ENCODE measurements at regions not wholly inside any gene's neighbourhood (a gene's known extent, or its start where the extent isn't known, plus 50 kb on each side); places are given as distances from the start of the nearest gene placed in this dataset.
"Not testable (repeated sequence)": the region's sequence is repeated elsewhere in the genome, so short reads cannot be mapped to it uniquely, and the experiment has no call there.

DNA sequence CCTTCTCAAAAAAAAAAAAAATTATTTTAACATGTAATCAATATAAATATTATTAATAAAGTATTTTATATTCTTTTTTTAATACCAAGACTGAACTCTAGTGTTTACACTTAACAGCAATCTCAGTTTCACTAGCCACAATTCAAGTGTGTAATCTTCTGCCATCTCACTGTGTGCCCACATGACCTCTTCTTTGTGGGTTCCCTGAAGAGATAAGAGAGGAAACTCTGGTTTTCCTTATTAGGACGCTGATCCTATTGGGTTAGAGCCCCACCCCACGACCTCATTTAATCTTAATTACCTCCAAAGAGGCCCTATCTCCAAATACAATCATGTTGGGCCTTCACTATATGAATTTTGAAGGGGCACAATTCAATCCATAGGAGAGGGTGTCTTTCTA, 177.6 kb downstream of the STK31 start:
- no peak for DNase-seq

DNA sequence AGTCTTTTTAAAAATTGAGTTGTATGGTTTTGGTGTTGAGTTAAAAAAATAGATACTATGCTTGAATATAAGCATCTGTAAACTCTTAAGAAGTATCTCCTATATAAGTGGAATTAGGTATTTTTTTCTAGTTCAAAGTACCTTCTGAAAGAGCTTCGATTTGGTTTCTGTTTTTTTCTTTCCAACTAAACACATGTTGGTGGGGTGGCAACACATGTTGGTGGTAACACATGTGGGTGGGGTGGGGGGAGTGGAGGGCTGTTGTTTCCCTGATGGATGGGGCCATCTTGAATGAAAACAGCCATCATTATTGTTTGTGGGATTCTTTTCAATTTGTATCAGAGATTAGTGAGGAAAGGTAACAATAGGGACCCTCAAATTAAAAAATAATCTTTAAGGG, 178.9 kb downstream of the STK31 start:
- DNase-seq, result no peak

DNA sequence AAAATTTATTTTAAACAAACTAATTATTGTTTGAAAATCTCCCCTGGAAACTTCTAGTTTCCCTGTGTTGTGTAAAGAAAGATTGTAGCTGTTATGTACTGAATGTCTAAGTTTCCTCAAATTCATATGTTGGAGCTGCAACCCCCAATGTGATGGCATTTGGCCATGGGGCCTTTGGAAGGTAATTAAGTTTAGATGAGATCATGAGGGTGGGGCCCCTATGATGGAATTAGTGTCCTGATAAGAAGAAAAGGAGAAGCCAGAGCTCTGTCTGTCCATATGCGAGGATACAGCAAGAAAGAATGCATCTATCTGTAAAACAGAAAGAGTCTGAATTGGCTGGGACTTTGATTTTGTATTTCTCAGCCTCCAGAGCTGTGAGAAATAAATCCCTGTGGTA, 179.5 kb downstream of the STK31 start:
- no peak for DNase-seq

DNA sequence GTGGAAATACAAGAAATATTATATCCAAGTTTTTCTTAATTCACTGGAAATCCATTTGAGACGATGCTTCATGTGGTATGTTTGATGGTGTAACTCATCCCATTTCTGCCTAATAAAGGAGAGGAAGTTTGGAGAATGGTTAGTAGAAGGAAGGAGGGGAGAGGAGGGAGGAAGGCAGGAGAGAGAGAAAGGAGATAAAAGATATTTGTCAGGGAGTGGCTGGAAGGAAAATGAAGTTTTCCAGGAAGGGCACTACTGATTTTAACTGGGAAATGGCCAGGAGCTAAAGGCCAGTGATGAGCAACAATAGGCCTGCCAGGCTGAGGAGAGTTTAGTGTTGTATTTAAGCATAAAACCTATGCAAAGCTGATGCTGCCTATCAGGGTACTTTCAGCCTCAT, 182.0 kb downstream of the STK31 start:
- no peak for DNase-seq

DNA sequence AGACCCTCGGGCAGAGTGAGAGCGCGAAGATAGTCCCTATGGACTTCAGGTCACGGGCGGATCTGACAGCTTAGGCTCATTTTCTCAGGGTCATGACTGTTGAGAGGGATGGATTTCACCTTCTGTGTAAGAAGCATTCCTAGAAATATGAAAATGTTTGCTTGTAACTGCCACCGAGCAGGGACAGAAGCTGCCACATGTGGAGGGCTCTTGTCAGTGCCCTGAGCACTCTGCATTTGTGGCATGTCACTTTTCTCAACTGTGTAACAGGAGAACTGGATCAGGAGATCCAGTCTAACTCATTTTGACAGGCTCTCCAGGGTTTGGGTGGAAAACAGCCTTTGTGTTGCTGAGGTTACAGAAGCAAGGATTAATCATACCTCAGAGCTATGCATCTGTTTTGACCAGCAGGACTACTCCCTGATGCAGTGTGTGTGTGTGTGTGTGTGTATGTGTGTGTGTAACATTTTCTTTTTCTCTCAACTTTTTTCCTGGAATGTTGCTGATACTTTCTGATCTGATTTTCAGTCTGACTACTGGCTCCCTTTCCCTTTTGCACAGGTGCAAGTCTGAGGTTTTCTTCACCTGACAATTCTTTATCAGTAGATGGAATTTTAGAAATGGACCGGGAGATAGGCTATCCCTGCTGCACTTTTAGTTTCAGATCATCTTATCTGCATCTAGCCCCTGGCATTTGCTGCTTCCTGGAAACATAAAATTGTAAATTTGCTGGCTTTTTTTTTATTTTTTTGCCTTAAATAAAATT, 183.3 kb downstream of the STK31 start:
- DNase-seq, result no peak

DNA sequence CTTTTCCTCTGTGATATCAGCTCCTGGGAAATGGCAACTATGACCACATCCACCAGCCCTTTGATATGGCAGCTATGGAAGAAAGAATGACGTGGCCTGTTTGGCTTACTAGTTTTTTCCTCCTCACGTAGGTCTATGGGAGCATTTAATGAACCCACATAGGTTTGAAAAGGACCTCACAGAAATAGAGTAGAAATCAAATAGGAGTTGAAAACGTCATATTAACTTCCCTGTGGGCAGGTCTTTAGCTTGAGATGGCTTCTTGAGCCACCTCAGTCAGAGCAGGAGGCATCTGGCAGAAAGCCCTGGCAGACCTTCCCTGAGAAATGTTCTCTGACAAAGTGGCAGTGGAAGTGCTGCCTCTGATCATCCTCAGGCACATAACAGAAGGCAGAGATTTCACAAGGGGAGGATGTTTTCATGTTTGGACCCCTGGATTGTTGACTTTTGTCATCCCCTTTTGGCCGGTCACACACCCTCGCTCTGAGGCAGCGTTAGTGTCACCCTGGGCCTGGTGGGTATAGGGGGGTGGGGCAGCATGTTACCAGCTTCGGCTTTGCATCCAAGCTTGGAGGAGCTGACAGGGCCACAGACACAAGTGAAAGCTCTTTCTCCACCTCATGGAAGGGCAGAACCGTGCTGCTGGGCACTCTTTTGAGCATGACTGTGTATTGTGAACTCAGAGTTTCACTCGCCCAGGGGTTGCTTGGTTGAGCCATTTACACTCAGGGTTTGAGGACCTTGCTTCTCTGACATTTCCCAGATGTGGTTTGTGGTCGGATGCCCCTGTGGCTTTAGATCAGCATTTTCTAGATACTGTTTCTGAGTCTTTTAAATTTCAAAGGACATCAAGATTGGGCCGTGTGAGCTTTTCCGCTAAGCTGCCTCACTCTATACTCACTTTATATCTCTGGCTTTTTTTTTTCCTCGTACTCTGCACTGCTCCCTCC, 184.2 kb downstream of the STK31 start:
- DNase-seq, result no peak

DNA sequence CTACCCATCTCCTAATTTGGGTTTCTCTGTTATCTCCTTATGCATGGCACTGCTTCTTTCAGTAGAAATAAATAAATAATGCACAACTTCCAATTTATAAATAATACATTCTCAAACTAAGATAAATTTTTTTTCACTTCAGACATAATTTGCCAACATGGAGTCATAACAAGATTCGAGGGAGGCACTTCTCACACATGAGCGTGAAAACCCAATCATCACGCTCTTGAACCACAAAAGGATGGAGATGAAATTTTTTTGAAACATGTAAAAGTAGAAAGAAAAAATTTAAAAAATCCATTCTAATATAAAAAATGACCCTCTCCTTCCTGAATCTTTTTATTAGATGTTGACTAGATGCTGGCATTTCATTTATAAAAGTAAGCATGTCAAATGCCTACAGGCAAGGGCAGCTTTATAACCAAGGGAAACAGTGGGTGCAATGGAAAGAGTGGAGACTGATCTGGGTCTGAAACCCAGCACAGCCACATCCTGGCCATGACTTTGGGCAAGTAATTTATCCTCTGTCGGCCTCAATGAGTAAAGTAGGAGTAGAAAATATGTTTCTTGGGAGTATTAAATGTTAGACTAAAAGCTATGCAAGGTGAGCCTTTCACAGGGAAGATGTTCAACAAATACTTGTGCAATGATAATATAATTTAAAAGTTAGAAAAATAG, 185.0 kb downstream of the STK31 start:
- DNase-seq, result no peak

DNA sequence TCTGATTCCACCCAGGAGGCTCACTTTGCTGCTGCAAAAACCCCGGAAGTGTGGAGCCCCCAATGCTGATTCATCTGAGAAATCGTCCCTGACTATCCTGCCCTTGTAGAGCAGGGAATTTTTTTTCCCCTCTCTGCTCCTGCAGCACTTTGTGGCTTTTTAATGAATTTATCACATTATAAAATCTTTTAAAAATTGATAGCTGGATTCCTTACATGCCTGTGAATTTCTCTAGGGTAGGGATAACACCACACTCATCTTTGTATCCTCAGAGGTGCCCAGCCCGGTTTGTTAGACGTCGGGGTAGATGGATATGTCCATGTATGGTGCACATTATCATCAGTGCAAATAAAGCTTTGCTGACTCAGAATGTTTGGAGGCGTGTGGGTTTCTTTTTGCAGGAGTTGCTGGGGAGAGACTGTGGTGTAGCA, 185.7 kb downstream of the STK31 start:
- no peak for DNase-seq

DNA sequence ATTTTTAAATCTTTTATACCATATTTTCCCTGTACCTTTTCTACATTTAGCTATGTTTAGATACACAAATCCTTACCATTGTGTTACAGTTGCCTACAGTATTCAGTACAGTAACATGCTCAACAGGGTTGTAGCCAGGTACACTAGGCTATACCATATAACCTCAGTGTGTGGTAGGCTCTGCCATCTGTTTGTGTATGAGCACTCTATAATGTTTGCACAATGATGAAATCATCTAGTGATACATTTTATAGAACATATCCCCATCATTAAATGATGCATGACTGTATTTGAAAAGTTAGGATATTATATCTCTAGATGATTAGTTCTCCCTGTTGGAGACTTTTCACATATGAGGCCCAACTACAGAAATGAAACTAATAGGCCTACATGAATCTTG, 188.6 kb downstream of the STK31 start:
- no peak for DNase-seq

DNA sequence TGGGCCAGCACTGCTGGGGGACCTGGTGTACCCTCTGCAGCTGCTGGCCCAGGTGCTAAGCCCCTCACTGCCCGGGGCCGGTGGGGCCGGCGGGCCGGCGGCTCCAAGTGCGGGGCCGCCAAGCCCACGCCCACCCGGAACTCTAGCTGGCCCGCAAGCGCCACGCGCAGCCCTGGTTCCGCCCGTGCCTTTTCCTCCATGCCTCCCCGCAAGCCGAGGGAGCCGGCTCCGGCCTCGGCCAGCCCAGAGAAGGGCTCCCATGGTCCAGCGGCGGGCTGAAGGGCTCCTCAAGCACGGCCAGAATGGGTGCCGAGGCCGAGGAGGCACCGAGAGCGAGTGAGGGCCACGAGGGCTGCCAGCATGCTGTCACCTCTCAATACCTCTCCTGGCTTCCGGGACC, 194.9 kb downstream of the STK31 start:
- not testable (repeated sequence) for DNase-seq

DNA sequence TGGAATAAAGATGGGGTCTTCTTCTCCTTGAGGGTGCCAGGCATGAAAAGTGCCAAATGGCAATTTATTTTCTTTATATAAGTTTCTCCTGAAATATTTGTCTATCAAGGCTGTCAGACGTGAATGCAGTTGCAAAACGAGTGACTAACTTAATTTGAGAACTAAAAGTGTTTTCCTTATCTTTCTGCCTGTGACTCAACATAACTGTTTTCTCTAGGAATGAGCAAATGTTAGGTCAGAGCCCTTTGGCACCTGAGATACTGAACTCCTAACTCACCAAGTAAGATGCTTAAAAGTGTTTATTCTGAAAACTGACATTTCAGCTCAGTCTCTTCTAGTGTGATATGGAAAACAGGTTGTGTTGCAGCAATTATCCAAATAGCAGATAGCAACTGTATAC, 197.0 kb downstream of the STK31 start:
- no peak for DNase-seq

DNA sequence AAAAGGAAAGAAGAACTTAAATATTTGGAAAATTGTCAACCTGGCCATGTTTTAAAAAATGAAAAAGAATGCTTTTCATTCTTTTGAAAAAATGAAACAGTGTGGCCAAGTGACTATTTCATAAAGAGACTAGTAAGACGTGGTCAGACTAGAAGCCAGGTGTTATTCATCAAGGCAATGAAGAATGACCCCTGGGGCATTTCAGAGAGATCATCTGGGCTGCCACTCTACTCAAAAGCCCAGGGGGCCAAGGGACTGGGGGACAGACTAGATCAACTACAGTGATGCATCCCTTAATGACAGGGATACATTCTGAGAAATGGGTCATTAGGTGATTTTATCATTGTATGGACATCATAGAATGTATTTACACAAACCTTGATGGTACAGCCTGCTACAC, 199.4 kb downstream of the STK31 start:
- DNase-seq, result no peak

DNA sequence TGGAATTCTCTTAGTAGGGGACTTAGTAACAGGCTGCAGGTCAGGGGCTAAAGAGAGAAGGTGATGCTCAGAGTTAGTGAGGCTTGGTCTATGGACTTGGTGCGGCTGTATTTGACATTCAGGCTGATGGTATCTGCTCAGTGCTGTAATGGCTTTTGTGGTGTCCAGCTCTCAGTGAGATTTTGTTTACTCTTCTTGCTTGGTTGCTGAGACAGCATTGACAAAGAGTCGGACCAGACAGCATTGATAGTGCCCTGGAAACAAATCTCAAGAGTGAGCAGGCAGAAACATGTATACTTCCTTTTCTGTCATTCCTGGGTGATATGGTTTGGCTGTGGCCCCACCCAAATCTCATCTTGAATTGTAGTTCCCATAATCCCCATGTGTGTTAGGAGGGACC, 202.0 kb downstream of the STK31 start:
- no peak for DNase-seq

DNA sequence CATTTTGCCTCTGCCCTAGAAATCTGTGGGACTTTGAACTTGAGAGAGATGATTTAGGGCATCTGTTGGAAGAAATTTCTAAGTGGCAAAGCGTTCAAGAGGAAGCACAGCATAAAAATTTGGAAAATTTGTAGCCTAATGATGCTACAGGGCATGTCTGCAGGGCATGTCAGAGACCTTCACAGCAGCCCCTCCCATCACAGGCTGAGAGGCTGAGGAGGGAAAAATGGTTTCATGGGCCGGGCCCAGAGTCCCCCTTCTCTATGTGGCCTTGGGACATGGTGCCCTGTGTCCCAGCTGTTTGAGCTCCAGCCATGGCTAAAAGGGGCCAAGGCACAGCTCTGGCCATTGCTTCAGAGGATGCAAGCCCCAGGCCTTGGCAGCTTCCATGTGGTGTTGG, 203.0 kb downstream of the STK31 start:
- no peak for DNase-seq

DNA sequence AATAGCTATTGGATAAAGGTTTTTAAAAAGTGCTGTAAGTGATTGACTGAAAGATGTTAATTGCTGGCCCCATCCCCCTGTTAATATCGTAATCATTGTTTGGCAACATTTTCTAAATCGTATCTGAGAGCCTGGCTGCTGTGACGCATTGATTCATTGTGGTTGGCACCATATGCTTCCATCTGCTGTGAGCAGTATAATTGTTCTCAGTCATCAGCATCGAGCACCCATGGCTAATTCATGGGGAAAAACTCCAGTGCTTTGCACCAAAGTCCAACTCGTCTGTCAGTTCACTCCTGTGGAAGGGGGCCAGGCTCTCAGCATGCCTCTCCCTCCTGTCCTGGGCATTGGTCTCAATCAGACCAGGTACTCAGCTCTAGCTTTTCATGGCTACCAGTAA, 205.2 kb downstream of the STK31 start:
- DNase-seq, result no peak

DNA sequence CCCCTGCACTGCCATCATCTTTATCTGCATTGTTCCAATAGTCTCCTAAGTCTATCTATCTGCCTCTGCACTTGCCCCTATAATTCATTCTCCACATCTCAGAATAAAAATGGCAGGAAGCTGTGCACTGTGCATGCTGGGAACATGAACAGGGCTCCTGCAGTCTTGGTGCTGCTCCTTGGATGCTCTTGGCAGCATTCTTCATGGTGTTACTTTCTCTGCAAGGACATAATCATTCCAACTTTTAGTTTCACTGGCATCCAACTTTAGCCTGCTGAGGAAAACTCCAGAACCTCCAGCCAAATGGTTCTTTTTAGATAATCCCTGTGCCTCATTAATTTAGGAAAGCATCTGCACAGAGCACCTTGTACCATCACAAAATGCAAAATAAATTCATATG, 208.3 kb downstream of the STK31 start:
- no peak for DNase-seq

DNA sequence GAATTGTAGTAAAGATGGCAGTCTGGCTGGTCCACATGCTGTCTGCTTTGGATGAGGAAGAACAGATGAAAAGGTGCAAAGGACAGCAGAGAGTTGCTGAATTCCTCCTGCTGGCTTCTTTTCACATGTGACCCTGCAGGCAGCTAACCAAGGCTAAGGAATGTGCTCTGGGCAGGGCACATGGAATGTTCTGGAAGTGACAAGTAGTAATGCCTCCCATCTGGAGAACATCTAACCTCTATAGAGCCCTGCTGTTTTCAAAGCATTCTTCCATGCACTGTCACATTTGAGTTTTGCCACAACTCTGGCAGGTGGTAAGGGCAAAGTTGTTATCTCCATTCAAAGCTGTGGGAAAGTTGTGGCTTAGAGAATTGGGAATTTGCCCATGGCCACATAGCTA, 208.8 kb downstream of the STK31 start:
- DNase-seq, result no peak

DNA sequence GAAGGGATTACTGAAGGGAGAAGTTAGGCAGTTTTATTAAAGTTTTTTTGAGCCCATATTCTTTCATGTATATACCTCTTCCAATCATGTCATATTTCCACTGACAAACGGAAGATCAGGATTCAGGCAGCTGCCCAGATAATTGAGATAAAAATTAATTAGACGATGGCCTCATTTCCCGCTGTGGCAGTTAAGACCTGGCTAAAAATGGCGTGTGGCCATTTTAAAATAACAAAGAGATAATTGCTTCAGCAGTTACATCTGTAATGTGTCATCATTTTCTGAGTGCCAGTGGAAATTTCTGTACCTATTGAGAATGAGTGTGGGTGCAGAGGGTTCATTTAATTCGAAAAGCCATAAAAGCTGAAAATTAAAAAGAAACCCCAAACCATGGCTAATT, 215.1 kb downstream of the STK31 start:
- no peak for DNase-seq

DNA sequence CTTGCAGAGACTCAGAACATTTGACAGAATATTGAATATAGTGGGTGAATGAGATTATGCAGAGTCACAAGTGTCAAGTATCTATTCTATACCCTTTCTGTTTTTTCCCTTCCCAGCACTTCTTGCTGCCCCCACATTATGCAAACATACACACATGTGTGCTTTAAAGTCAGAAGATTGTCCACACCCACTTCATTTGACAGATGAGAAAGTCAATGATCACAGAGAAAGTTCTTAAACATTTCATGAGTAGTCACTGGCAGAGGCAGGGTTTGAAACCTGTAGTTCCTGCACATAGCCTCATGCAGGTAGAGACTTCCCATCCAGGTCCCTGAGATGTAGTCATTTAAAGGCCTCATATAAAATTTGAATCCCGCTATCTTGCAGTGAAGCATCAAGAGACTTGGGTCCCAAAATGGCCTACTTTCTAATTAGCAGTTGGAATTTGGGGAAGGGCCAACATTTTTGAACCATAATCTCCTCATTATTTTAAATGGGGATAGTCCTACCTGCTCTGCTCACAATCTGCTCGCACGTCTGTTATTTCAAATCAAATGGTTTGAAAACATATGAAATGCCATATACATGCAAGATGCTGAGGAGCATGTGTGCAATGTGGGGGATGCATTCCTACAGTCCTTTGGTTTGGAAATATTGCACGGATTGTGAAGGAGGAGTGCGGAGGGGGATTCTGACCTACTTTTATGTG, 217.8 kb downstream of the STK31 start:
- no peak for DNase-seq

DNA sequence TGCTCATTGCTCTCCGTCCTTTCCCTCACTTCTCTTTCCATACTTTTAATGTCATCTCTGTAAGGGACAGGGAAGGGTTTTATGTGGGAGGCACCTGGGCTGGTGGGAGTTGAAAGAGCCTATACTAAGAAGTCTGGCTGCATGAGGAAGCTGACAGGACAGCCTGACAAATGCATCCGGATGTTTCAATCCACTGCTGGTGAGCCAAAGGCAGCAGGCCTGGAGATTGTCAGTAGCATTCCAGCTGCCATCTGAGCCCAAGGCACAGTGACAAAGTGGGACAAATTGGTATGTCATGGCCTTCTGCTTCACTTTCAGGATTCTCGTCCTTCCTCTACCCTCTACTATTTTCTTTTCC, 218.4 kb downstream of the STK31 start:
- no peak for DNase-seq

DNA sequence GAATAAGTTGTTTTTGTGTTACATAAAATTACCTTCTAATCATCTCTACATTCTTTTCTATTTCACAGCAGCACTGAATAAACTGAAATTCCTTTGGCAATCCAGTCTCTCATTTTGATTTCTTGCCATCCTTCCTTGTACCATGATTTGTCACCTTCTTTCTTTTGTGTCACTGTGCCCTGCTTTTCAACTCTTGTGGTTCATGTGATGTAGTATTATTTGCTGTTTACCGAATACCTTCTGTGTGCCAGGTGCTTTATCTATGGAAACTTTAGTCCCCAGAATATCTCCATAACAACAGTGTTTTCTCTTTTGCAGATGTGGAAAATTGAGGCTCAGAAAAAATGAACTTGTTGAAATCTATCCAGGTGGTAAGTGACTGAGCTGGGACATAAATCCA, 220.3 kb downstream of the STK31 start:
- DNase-seq, result no peak

DNA sequence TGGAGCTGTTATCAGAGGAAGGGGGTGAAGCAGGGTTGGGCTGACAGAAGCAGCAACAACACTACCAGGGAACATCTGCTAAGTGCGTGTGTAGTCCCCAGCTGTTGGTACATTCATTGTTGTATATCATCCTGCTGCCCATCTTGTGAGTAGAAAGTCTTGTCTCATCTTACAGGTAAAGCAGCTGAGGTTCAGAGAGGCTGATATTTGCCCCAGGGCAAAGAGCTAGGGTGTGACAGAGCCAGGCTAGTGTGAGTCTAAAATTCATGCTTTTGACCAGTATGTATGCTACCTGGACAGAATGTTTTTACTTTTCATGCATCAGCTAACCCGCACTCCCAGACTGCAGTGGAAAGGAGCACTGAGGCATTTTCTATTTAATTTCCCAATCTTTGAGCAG, 221.6 kb downstream of the STK31 start:
- DNase-seq, result no peak

DNA sequence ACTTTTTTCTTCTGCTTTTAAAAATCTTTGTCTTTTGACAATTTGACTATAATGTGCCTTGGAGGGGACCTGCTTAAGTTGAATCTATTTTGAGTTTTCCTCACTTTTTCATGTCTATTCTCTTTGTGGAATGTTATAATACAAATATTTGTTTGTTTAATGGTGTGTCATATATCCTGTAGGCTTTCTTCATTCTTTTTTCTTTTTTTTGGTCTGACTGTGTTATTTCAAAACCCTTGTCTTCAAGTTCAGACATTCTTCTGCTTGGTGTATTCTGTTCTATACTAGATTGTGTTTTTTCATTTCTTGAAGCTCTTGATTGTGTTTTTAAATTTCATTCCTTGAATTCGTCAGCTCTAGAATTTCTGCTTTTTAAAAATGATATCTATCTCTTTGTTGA, 228.2 kb downstream of the STK31 start:
- no peak for DNase-seq
